ENCODE measurements at regions not wholly inside any gene's neighbourhood (a gene's known extent, or its start where the extent isn't known, plus 50 kb on each side); places are given as distances from the start of the nearest gene placed in this dataset.

DNA sequence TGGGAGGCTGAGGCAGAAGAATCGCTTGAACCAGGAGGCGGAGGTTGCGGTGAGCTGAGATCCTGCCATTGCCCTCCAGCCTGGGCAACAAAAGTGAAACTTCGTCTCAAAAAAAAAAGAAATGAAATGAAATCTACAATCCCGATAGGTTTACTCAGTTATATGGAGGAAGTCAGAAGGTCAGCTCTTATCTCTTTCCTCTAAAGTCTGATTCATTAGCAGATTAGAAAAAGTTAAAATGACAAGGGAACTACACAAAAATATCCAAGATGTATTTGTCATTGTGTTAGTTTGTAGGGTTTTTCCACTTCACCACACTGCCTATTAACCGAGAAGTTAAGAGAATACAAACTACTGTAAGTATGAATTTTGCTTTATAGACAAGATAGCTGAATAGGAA, 420.6 kb downstream of the SHQ1 start:
- DNase-seq (ENCODE audit: low spot score in 2 of 2, unreplicated experiment in 2 of 2) = no peak
- H3K9me3 Mint-ChIP-seq = peaks cover 1% of the 10 kb centered on the region
- TF ChIP-seq, protein P1, sequence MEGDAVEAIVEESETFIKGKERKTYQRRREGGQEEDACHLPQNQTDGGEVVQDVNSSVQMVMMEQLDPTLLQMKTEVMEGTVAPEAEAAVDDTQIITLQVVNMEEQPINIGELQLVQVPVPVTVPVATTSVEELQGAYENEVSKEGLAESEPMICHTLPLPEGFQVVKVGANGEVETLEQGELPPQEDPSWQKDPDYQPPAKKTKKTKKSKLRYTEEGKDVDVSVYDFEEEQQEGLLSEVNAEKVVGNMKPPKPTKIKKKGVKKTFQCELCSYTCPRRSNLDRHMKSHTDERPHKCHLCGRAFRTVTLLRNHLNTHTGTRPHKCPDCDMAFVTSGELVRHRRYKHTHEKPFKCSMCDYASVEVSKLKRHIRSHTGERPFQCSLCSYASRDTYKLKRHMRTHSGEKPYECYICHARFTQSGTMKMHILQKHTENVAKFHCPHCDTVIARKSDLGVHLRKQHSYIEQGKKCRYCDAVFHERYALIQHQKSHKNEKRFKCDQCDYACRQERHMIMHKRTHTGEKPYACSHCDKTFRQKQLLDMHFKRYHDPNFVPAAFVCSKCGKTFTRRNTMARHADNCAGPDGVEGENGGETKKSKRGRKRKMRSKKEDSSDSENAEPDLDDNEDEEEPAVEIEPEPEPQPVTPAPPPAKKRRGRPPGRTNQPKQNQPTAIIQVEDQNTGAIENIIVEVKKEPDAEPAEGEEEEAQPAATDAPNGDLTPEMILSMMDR (IDR thresholded peaks at IDR 0.05; ENCODE audit: unreplicated experiment) = no peak
- H3K27me3 Mint-ChIP-seq (ENCODE audit: low read depth) = no peaks in the 10 kb centered on the region
- H3K27ac Mint-ChIP-seq = no peak overlapping the region
- H3K4me1 Mint-ChIP-seq = peaks cover 39% of the 10 kb centered on the region
- H3K4me3 Mint-ChIP-seq = no peak overlapping the region
- H3K36me3 Mint-ChIP-seq = peaks cover 6% of the 10 kb centered on the region

DNA sequence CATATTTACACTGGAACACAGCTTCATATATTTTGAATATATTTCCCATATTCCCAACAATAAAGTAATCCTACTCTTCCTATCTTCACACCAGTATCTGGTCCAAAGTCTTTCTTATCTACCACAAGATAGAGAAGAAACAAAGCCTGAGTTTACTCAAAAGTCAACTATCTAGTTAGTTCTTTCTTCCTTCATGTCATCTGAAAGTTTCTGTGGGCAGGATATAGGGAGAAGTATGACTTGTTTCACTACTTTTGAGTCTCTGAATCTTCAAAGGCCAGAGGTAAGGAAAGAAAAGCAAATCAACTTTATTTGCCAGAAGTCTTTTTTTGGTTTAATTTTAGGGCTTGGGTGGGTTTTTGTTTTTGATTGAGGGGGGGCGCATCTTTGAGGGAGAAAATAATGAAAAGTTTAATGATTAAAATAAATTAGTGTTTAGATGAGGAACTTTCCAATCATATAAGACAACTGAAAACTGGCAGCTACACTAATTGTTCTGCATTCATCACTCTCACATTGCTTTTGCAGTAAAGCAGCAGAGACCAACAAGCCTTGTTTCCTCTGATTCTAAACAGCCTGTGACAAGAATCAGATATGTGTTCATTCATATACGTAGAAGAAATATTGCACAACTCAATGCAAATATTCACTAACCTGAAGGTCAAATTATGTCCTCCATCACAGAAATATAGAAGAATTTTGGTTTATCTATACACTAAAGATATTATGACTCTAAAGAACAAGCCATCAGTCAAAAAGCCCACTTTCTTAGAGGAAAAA, 421.4 kb downstream of the SHQ1 start:
- Mint-ChIP-seq H3K27ac (peak overlapping the region; percentile 72), H3K36me3 (peaks cover 14% of the 10 kb centered on the region), H3K9me3 (peaks cover 9% of the 10 kb centered on the region), H3K4me3 (no peak overlapping the region), H3K27me3 (ENCODE audit: low read depth) (no peaks in the 10 kb centered on the region), H3K4me1 (peaks cover 36% of the 10 kb centered on the region)
- TF ChIP-seq, protein P1 (IDR thresholded peaks at IDR 0.05; ENCODE audit: unreplicated experiment) = no peak
- DNase-seq (ENCODE audit: low spot score in 2 of 2, unreplicated experiment in 2 of 2) = no peak

DNA sequence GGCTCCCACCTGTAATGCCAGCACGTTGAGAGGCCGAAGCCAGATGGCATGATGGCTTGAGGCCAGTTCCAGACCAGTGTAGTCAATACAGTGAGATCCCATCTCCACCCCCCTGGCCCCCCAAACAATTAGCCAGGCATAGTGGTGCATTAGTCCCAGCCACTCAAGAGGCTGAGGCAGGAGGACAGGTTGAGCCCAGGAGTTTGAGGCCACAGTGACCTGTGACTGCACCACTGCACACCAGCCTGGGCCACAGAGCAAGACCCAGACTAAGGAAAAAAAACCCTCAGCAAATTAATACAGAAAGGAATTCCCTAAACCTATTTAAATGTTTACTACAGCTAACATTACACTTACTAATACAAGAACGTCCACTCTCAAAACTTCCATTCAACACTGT, 424.6 kb downstream of the SHQ1 start:
- peaks cover 26% of the 10 kb centered on the region for H3K36me3 Mint-ChIP-seq
- TF ChIP-seq, protein P1 (IDR thresholded peaks at IDR 0.05; ENCODE audit: unreplicated experiment) = no peak
- no peak overlapping the region for H3K27ac Mint-ChIP-seq
- no peaks in the 10 kb centered on the region for H3K27me3 Mint-ChIP-seq (ENCODE audit: low read depth)
- H3K4me3 Mint-ChIP-seq = no peak overlapping the region
- H3K4me1 Mint-ChIP-seq = peaks cover 29% of the 10 kb centered on the region
- peaks cover 21% of the 10 kb centered on the region for H3K9me3 Mint-ChIP-seq
- no peak for DNase-seq (ENCODE audit: low spot score in 2 of 2, unreplicated experiment in 2 of 2)

DNA sequence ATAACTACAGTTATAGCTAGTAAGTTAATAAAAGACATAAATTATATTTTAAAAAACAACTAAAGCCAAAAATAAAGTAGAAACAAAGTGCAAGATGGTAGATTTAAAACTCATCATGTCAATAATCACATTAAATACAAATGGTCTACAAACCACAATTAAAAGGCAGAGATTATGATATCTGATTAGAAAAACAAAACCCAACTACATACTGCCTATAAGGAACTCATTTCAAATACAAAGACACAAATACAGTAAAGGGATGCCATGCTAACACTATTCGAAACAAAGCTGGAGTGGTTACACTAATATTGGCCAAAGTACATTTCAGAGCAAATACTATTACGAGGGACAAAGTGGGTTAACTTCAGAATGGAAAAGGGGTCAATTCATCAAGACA, 426.5 kb downstream of the SHQ1 start:
- no peaks in the 10 kb centered on the region for H3K27me3 Mint-ChIP-seq (ENCODE audit: low read depth)
- no peak for DNase-seq (ENCODE audit: low spot score in 2 of 2, unreplicated experiment in 2 of 2)
- peaks cover 21% of the 10 kb centered on the region for H3K9me3 Mint-ChIP-seq
- no peak overlapping the region for H3K4me3 Mint-ChIP-seq
- H3K4me1 Mint-ChIP-seq = peaks cover 13% of the 10 kb centered on the region
- no peak overlapping the region for H3K27ac Mint-ChIP-seq
- TF ChIP-seq, protein P1 (IDR thresholded peaks at IDR 0.05; ENCODE audit: unreplicated experiment) = no peak
- H3K36me3 Mint-ChIP-seq = peaks cover 26% of the 10 kb centered on the region

DNA sequence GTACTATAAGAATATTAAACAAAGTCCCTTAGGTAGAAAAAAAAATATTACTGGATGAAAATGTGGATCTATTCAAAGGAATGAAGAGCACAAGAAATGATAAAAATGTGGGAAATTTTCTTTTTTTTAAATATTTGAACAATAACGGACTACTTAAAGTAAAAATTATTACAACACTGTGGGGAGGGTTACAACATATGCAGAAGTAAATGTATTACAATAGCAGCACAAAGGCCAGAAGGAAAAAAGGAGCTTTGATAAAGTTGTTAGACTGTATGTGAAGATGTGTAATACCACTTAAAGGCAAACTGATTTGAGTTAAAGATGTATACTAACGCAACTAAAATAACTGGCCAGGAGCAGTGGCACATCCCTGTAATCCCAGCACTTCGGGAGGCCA, 427.1 kb downstream of the SHQ1 start:
- Mint-ChIP-seq H3K4me1 (peaks cover 6% of the 10 kb centered on the region), H3K27ac (no peak overlapping the region), H3K4me3 (no peak overlapping the region), H3K27me3 (ENCODE audit: low read depth) (no peaks in the 10 kb centered on the region), H3K9me3 (peaks cover 21% of the 10 kb centered on the region), H3K36me3 (peaks cover 26% of the 10 kb centered on the region)
- DNase-seq (ENCODE audit: low spot score in 2 of 2, unreplicated experiment in 2 of 2) = no peak
- TF ChIP-seq, protein P1 (IDR thresholded peaks at IDR 0.05; ENCODE audit: unreplicated experiment) = no peak
